Activated gamma-delta T cell treated with anti-CD3 and anti-CD28 coated beads, Interleukin-2, amount 50 U/mL, for 16 hours (primary cell): ENCODE measurements at regions not wholly inside any gene's neighbourhood (a gene's known extent, or its start where the extent isn't known, plus 50 kb on each side); places are given as distances from the start of the nearest gene placed in this dataset.
"Not testable (repeated sequence)": the region's sequence is repeated elsewhere in the genome, so short reads cannot be mapped to it uniquely, and the experiment has no call there.

ENCODE experiments used
- DNase-seq: peaks from one replicate; pipeline ENCODE4 v3.0.0-alpha.2; 2020; ENCODE audit warnings: low read depth

DNA sequence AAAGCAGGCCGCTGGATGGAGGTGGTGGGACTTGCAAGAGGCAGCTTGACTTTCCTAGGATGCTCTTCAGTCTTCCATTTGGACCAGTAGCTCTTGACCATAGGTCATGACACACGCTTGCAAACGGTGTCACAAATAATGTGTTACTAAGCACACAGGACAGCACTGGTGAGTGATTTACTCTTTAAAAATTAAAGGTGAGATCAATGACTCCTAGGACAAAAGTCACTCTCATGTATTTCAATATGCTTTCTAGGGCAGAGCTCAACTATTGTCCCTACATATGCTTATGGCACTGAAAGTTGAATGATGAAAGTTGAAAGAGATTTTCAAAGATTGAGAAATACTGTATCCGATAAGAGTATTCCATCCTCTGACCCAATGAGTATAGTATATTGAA is 496.7 kb downstream of the EBF1 start:
- DNase-seq, result no peak

GRCh38 chr5:158601118-158601517 is 498.6 kb downstream of the EBF1 start:
- DNase-seq, result no peak

DNA sequence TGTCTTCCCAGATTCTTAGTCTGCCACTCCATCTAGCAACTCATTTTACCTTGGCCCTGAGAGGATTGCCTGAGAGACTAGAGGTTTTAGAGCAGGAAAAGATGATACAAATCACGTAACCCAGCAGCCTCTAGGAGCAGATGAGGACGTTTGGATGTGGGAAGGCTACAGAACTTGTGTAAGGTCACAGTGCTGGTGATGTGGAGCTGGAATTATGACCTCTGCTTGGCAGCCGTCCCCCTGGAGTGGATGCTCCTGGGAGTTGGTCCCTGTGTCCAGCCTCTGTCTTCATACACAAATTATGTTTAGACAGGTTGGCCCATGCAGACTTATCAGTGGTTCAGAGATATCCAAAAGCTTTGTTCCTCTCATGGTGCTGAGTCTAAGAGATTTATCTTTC is 499.0 kb downstream of the EBF1 start:
- DNase-seq, result no peak

DNA sequence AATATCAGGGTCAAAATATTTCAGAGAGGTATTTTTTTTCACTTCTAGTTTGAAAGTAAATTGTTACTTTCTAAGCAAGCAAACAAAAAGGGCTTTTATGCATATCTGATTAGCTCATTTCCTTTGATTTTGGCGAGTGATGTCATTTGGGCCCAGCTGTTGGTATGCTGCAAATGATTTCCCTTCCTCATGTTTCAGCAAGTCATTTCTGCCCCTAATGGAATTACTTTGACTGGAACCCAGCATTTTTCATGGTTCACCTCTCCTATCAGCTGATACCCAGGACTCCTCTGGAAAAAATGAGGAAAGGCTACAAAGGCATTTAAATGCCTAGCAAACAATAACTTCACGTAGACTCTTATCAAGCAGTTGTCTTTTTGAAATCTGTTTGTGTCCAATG is 500.6 kb downstream of the EBF1 start:
- DNase-seq, result no peak

- no peak for DNase-seq
These were observed 505.0 kb downstream of the EBF1 start for GRCh38 chr5:158594595-158595242.

DNA sequence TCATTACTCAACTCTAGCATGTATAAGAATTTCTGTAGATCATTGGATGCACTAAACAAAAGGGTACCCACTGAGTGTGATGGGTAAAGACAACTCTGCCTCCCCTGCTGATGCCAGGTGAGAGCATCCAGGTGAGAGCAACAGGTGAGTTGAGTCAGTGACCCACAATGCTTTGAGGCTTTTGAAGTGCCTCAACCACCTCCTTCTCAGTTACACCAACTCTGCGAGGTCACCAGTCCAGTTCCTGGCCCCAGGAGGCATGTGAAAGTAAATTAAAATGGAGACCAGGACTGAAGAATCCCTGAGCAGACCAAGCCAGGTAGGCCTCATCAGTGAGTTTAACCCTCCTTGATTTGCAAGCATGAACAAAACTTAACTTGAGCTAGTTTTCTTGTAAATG is 505.8 kb downstream of the EBF1 start:
- no peak for DNase-seq

DNA sequence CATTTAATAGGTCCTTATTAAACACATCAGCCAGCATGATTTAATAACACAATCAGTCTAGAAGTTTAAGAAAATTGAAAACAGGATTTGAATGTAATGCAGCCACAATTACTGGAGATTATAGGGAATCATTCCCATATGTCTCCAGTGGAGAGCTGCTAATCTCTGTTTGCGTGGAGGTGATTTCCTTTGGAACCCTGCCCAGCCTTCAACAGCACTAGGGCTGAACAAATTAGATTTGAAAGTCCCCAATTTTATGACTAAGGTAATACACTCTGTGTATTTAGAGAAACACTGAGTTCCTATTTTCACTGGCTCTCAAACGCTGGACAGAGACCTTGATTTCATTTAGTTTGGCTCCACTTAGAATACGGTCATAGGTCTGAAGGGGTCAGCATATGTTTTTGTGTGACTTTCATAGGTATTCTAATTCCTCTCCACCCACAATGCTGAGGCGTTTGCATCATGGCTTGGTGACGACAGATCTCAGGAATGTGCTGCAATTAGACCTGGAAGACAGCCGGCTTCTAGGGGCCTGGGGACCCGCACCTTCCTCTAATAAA is 508.3 kb downstream of the EBF1 start:
- DNase-seq, result no peak

GRCh38 chr5:158590746-158591300 is 508.9 kb downstream of the EBF1 start:
- no peak for DNase-seq

GRCh38 chr5:158589939-158590338 is 509.8 kb downstream of the EBF1 start:
- no peak for DNase-seq

- no peak for DNase-seq
These were observed 511.1 kb downstream of the EBF1 start for GRCh38 chr5:158588617-158589016.

DNA sequence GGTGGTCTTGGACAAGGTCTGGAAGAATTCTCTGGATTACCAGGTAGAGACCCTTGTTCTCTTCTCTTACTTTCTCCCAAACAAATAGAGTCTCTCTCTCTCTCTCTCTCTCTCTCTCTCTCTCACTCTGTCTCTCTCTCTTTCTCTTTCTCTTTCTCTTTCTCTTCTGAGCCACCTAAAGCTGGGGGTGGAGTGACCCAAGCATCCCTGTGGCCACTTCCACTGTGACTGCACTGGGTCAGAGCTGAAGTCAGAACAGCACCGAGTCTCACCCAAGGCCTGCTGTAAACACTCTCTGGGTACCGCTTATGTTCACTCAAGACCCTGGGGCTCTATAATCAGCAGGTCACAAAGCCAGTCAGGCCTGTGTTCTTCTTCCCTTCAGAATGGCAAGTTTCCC is 513.7 kb downstream of the EBF1 start:
- DNase-seq, result no peak

DNA sequence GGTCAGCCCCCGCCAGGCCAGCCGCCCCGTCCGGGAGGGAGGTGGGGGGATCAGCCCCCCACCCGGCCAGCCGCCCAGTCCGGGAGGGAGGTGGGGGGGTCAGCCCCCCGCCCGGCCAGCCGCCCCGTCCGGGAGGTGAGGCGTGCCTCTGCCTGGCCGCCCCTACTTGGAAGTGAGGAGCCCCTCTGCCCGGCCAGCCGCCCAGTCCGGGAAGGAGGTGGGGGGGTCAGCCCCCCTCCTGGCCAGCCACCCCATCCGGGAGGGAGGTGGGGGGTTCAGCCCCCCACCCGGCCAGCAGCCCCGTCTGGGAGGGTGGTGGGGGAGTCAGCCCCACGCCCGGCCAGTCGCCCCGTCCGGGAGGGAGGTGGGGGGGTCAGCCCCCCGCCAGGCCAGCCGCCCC is 517.0 kb downstream of the EBF1 start:
- DNase-seq, result not testable (repeated sequence)

GRCh38 chr5:158573829-158574228 is 525.9 kb downstream of the EBF1 start:
- no peak for DNase-seq

- no peak for DNase-seq
These were observed 529.2 kb downstream of the EBF1 start for GRCh38 chr5:158570502-158570901.

DNA sequence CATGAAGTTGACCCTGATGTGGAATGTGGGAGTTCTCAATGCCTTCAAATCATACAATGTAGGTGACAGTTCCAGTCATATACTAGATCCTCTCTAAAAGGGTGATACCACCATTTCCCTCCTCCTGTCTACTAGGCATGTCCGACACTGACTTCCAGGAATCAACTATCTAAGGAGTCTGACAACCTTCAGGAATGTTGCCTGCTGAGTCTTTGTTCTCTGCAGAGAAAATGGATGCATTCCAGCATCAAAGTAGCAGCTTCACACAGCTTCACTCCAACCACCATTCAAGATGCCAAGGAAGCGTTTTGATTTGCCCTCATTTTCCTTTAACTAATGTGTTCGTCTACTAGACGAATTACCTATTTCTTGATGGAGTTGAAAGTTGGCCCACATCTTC is 530.2 kb downstream of the EBF1 start:
- DNase-seq, result no peak

GRCh38 chr5:158565017-158565789 is 534.5 kb downstream of the EBF1 start:
- no peak for DNase-seq

DNA sequence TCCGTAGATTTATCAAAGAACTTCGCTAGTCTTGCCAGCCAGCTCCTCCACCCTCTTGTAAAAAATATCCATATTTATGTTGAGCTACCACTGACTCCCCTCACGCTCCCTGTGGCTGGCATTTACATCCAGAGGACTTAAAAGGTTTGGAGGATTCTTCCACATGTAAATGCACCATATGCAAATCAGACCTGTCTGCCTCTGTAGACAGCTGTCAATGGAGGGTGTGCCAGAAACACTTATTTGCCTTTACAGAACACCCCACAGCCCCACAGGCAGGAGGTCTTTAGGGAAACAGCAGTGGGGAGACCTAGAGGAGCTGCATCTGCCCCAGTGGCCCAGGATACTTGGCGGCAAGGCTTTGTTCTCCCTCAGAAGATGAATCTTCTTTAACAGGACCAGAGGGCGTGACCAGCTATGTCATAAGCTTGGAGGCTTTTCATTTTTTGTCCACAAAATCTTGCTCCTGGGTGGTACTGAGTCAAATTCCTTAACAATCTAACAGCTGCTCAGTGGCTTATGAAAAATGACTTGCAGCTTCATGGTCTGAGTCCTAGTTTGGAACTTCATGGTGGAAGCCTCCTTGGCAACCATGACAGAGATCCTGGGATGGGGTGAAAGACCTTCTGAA is 535.8 kb downstream of the EBF1 start:
- no peak for DNase-seq

- no peak for DNase-seq
These were observed 538.0 kb downstream of the EBF1 start for GRCh38 chr5:158561562-158562190.

DNA sequence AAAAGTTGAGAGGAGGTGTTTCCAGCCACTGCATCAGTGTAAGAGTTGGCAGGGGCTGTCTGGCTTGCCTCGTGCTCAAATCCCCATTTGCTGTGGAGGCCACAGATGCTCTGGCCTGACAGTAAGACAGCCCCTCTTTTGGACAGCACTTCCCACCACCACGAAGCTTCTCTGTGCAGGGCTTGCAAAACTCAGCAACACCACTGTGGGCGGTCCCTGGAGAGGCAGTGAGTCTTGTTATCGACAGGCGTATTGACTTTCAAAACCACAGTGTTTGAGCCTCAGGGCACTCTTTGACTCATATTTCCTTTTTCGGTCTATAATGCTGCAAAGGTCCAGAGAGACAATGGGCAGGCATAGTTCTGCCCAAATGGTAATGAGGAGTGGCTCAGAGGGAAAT is 539.5 kb downstream of the EBF1 start:
- DNase-seq, result no peak

GRCh38 chr5:158559643-158560042 is 540.1 kb downstream of the EBF1 start:
- DNase-seq, result no peak

DNA sequence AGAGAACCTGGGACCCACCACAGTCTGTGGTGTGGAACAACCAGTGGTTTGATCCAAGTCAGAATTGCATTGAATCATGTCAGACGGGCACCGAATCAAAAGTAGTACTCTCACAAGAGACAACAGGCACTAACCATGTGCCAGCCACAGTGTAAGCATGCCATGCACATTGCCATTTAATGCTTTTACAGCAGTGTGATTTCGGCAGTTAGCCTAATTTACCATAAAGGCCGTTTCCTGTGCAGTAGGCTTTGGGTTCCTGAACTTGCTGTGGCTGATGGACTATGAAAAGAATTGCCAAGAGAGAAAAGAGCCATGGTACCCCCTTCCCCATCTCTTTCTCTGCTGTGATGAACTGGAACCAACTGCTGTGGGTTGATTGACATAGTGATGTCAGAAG is 540.6 kb downstream of the EBF1 start:
- DNase-seq, result no peak

- no peak for DNase-seq
These were observed 545.8 kb downstream of the EBF1 start for GRCh38 chr5:158553962-158554336.
